Activated T-cell treated with anti-CD3 and anti-CD28 coated beads, Interleukin-2, amount 50 U/mL, for 24 hours (primary cell): ENCODE measurements at regions not wholly inside any gene's neighbourhood (a gene's known extent, or its start where the extent isn't known, plus 50 kb on each side); places are given as distances from the start of the nearest gene placed in this dataset.

Experiments used
- DNase-seq: peaks from one replicate; pipeline ENCODE4 v3.0.0-alpha.2; 2020
- H3K27ac Mint-ChIP-seq: 2 replicates; pipeline ENCODE4 v1.8.0; 2020; ENCODE audit warnings: mild to moderate bottlenecking, mixed read lengths
- H3K27me3 Mint-ChIP-seq: 2 replicates; pipeline ENCODE4 v1.8.0; 2020; ENCODE audit warnings: mixed read lengths
- H3K36me3 Mint-ChIP-seq: 2 replicates; pipeline ENCODE4 v1.8.0; 2020; ENCODE audit warnings: low read depth, mixed read lengths
- H3K4me1 Mint-ChIP-seq: 2 replicates; pipeline ENCODE4 v1.8.0; 2020; ENCODE audit warnings: low read depth, mixed read lengths
- H3K4me3 Mint-ChIP-seq: 2 replicates; pipeline ENCODE4 v1.8.0; 2020; ENCODE audit warnings: mild to moderate bottlenecking, moderate library complexity, mixed read lengths
- H3K9me3 Mint-ChIP-seq: 2 replicates; pipeline ENCODE4 v1.8.0; 2020; ENCODE audit warnings: mixed read lengths

GRCh38 chr1:185497177-185497576 is 180.1 kb upstream of the IVNS1ABP start:
- no peak for DNase-seq
- no peak overlapping the region for H3K27ac Mint-ChIP-seq
- peaks cover 24% of the 10 kb centered on the region for H3K4me1 Mint-ChIP-seq

GRCh38 chr1:185495898-185496297 is 178.9 kb upstream of the IVNS1ABP start:
- Mint-ChIP-seq H3K36me3 (no peaks in the 10 kb centered on the region), H3K27ac (no peak overlapping the region), H3K4me1 (peaks cover 19% of the 10 kb centered on the region), H3K9me3 (no peaks in the 10 kb centered on the region), H3K4me3 (no peak overlapping the region), H3K27me3 (no peaks in the 10 kb centered on the region)
- DNase-seq: no peak

More at GRCh38 chr1:185497177-185497576, 180.1 kb upstream of the IVNS1ABP start:
- Mint-ChIP-seq H3K9me3 (no peaks in the 10 kb centered on the region), H3K4me3 (no peak overlapping the region), H3K36me3 (no peaks in the 10 kb centered on the region), H3K27me3 (no peaks in the 10 kb centered on the region)

GRCh38 chr1:185495007-185495406 is 178.0 kb upstream of the IVNS1ABP start:
- H3K4me1 Mint-ChIP-seq: peaks cover 10% of the 10 kb centered on the region
- DNase-seq: no peak
- no peak overlapping the region for H3K27ac Mint-ChIP-seq
- no peaks in the 10 kb centered on the region for H3K27me3 Mint-ChIP-seq
- no peak overlapping the region for H3K4me3 Mint-ChIP-seq
- H3K9me3 Mint-ChIP-seq: no peaks in the 10 kb centered on the region
- no peaks in the 10 kb centered on the region for H3K36me3 Mint-ChIP-seq

GRCh38 chr1:185492089-185492825 is 175.2 kb upstream of the IVNS1ABP start:
- no peak for DNase-seq
- H3K9me3 Mint-ChIP-seq: no peaks in the 10 kb centered on the region
- no peaks in the 10 kb centered on the region for H3K4me1 Mint-ChIP-seq
- no peaks in the 10 kb centered on the region for H3K27me3 Mint-ChIP-seq
- H3K27ac Mint-ChIP-seq: no peak overlapping the region
- no peaks in the 10 kb centered on the region for H3K36me3 Mint-ChIP-seq
- no peak overlapping the region for H3K4me3 Mint-ChIP-seq

- no peak for DNase-seq
- H3K27ac Mint-ChIP-seq: no peak overlapping the region
- H3K4me1 Mint-ChIP-seq: no peaks in the 10 kb centered on the region
- H3K27me3 Mint-ChIP-seq: no peaks in the 10 kb centered on the region
- no peaks in the 10 kb centered on the region for H3K36me3 Mint-ChIP-seq
- no peaks in the 10 kb centered on the region for H3K9me3 Mint-ChIP-seq
- no peak overlapping the region for H3K4me3 Mint-ChIP-seq
Observed at GRCh38 chr1:185491604-185492003, 174.6 kb upstream of the IVNS1ABP start.

GRCh38 chr1:185490924-185491323 is 173.9 kb upstream of the IVNS1ABP start:
- no peaks in the 10 kb centered on the region for H3K9me3 Mint-ChIP-seq

GRCh38 chr1:185489406-185489805 is 172.4 kb upstream of the IVNS1ABP start:
- Mint-ChIP-seq H3K27me3 (no peaks in the 10 kb centered on the region), H3K4me3 (no peak overlapping the region), H3K4me1 (no peaks in the 10 kb centered on the region), H3K27ac (no peak overlapping the region), H3K9me3 (no peaks in the 10 kb centered on the region), H3K36me3 (no peaks in the 10 kb centered on the region)
- no peak for DNase-seq

More at GRCh38 chr1:185490924-185491323, 173.9 kb upstream of the IVNS1ABP start:
- no peaks in the 10 kb centered on the region for H3K4me1 Mint-ChIP-seq
- H3K27me3 Mint-ChIP-seq: no peaks in the 10 kb centered on the region
- DNase-seq: no peak
- H3K27ac Mint-ChIP-seq: no peak overlapping the region
- no peak overlapping the region for H3K4me3 Mint-ChIP-seq
- H3K36me3 Mint-ChIP-seq: no peaks in the 10 kb centered on the region

- H3K27me3 Mint-ChIP-seq: no peaks in the 10 kb centered on the region
- no peak for DNase-seq
- H3K36me3 Mint-ChIP-seq: no peaks in the 10 kb centered on the region
- no peaks in the 10 kb centered on the region for H3K9me3 Mint-ChIP-seq
- no peaks in the 10 kb centered on the region for H3K4me1 Mint-ChIP-seq
- H3K4me3 Mint-ChIP-seq: no peak overlapping the region
- H3K27ac Mint-ChIP-seq: no peak overlapping the region
Observed at GRCh38 chr1:185488808-185489207, 171.8 kb upstream of the IVNS1ABP start.

GRCh38 chr1:185487936-185488335 is 170.9 kb upstream of the IVNS1ABP start:
- Mint-ChIP-seq H3K9me3 (no peaks in the 10 kb centered on the region), H3K27ac (no peak overlapping the region), H3K4me3 (no peak overlapping the region), H3K36me3 (no peaks in the 10 kb centered on the region), H3K27me3 (no peaks in the 10 kb centered on the region), H3K4me1 (no peaks in the 10 kb centered on the region)
- no peak for DNase-seq

- no peak overlapping the region for H3K27ac Mint-ChIP-seq
- H3K36me3 Mint-ChIP-seq: no peaks in the 10 kb centered on the region
- H3K4me1 Mint-ChIP-seq: no peaks in the 10 kb centered on the region
- no peaks in the 10 kb centered on the region for H3K27me3 Mint-ChIP-seq
- DNase-seq: no peak
- no peaks in the 10 kb centered on the region for H3K9me3 Mint-ChIP-seq
- no peak overlapping the region for H3K4me3 Mint-ChIP-seq
Observed at GRCh38 chr1:185487026-185487425, 170.0 kb upstream of the IVNS1ABP start.

GRCh38 chr1:185486346-185486745 is 169.3 kb upstream of the IVNS1ABP start:
- Mint-ChIP-seq H3K27ac (no peak overlapping the region), H3K36me3 (no peaks in the 10 kb centered on the region), H3K4me1 (no peaks in the 10 kb centered on the region), H3K27me3 (no peaks in the 10 kb centered on the region), H3K9me3 (no peaks in the 10 kb centered on the region), H3K4me3 (no peak overlapping the region)
- no peak for DNase-seq

- Mint-ChIP-seq H3K4me1 (no peaks in the 10 kb centered on the region), H3K27ac (no peak overlapping the region), H3K27me3 (no peaks in the 10 kb centered on the region), H3K9me3 (no peaks in the 10 kb centered on the region), H3K36me3 (no peaks in the 10 kb centered on the region), H3K4me3 (no peak overlapping the region)
- DNase-seq: no peak
Observed at GRCh38 chr1:185483664-185484450, 166.8 kb upstream of the IVNS1ABP start.

- H3K4me1 Mint-ChIP-seq: no peaks in the 10 kb centered on the region
- H3K27ac Mint-ChIP-seq: no peak overlapping the region
- no peak for DNase-seq
- no peaks in the 10 kb centered on the region for H3K9me3 Mint-ChIP-seq
- H3K4me3 Mint-ChIP-seq: no peak overlapping the region
- no peaks in the 10 kb centered on the region for H3K27me3 Mint-ChIP-seq
- H3K36me3 Mint-ChIP-seq: no peaks in the 10 kb centered on the region
Observed at GRCh38 chr1:185483217-185483616, 166.2 kb upstream of the IVNS1ABP start.

GRCh38 chr1:185480545-185480944 is 163.5 kb upstream of the IVNS1ABP start:
- Mint-ChIP-seq H3K4me1 (no peaks in the 10 kb centered on the region), H3K9me3 (no peaks in the 10 kb centered on the region), H3K4me3 (no peak overlapping the region), H3K27ac (no peak overlapping the region), H3K36me3 (no peaks in the 10 kb centered on the region), H3K27me3 (no peaks in the 10 kb centered on the region)
- DNase-seq: no peak

GRCh38 chr1:185479796-185480195 is 162.8 kb upstream of the IVNS1ABP start:
- peaks cover 5% of the 10 kb centered on the region for H3K4me1 Mint-ChIP-seq
- H3K4me3 Mint-ChIP-seq: no peak overlapping the region
- DNase-seq: no peak
- H3K9me3 Mint-ChIP-seq: no peaks in the 10 kb centered on the region
- H3K36me3 Mint-ChIP-seq: no peaks in the 10 kb centered on the region
- H3K27ac Mint-ChIP-seq: no peak overlapping the region
- no peaks in the 10 kb centered on the region for H3K27me3 Mint-ChIP-seq
